ENCODE measurements at regions not wholly inside any gene's neighbourhood (a gene's known extent, or its start where the extent isn't known, plus 50 kb on each side); places are given as distances from the start of the nearest gene placed in this dataset.

DNA sequence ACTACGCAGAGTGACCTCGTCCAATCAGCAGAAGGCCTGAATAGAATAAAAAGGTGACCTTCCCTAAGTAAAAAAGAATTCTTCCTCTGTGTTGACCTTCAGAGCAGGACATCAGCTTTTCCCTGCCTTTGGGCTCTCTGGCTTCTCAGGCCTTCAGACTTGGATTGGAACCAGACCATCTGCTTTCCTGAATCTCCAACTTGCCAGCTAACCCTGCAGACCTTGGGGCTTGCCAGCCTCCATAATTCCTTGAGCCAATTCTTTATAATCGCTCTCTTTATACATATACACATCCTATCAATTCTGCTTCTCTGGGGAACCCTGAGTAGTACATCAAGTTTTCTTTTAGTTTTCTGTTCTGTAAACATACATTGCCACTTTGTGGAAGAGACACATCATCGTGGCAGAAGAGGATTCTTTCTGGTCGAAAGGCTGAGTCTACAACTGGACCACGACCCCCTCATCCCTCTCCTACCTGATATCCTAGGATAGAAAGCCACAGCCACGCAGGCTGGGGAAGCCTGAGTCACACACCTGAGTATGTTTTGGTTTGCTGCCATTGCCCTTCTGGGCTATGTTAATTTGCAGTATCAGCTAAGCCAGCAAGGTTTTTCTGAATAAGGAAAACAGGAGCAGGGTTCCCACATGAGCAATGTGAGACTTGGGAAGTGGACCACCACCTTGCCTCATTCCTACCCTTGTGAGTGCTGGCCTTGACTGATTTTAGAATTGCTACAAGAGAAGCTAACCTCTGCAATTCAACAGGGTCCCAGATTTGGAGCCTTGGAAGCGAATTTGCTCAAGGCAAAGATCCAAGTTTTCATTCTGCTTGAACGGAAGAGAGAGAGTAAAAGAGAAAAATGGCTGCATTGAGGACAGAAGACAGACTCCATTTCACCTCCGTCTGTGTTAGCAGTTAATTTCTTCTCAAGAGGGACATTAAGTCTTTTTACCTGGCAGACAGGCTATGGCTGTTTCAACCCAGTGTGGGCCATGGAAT is 445.2 kb upstream of the FZD8 start:
- H3K27ac ChIP-seq (ENCODE audit: low read depth, low read length, poor library complexity, severe bottlenecking): no peak overlapping the region
- intact Hi-C loops (cut with micrococcal nuclease; ENCODE audit: unreplicated experiment): no loop called here
- H3K4me3 ChIP-seq (ENCODE audit: low read depth, low read length, poor library complexity, severe bottlenecking): no peak overlapping the region
- H3K4me1 ChIP-seq (ENCODE audit: insufficient read depth, low read length, poor library complexity, severe bottlenecking): no peaks in the 10 kb centered on the region
- no peak for TF ChIP-seq CTCF (conservative IDR thresholded peaks at IDR 0.05; ENCODE audit: low read depth, low read length)
- TF ChIP-seq EZH2 (IDR thresholded peaks at IDR 0.05; ENCODE audit: borderline replicate concordance, low read depth, low read length, poor library complexity, severe bottlenecking): no peak
- H3K27me3 ChIP-seq (replicated peaks; ENCODE audit: insufficient read depth, low read depth, low read length, poor library complexity): no peaks in the 10 kb centered on the region
- no TSS peak for BruUV-seq (replicated peaks)
- no peak for DNase-seq (ENCODE audit: low spot score)
- H3K36me3 ChIP-seq (ENCODE audit: insufficient read depth, low read length, poor library complexity, severe bottlenecking): no peaks in the 10 kb centered on the region
- H3K9me3 ChIP-seq (ENCODE audit: low read depth, low read length, poor library complexity, severe bottlenecking): no peaks in the 10 kb centered on the region
- ChIA-PET CTCF (no interaction called here), POLR2A (ENCODE audit: low non-redundant PET) (no interaction called here)

- H3K36me3 ChIP-seq (ENCODE audit: insufficient read depth, low read length, poor library complexity, severe bottlenecking): no peaks in the 10 kb centered on the region
- H3K9me3 ChIP-seq (ENCODE audit: low read depth, low read length, poor library complexity, severe bottlenecking): no peaks in the 10 kb centered on the region
- H3K4me3 ChIP-seq (ENCODE audit: low read depth, low read length, poor library complexity, severe bottlenecking): no peak overlapping the region
- TF ChIP-seq CTCF (conservative IDR thresholded peaks at IDR 0.05; ENCODE audit: low read depth, low read length) (no peak), EZH2 (IDR thresholded peaks at IDR 0.05; ENCODE audit: borderline replicate concordance, low read depth, low read length, poor library complexity, severe bottlenecking) (no peak)
- ChIA-PET POLR2A (ENCODE audit: low non-redundant PET) (no interaction called here), CTCF (no interaction called here)
- no peaks in the 10 kb centered on the region for H3K27me3 ChIP-seq (replicated peaks; ENCODE audit: insufficient read depth, low read depth, low read length, poor library complexity)
- H3K27ac ChIP-seq (ENCODE audit: low read depth, low read length, poor library complexity, severe bottlenecking): no peak overlapping the region
- intact Hi-C loops (cut with micrococcal nuclease; ENCODE audit: unreplicated experiment): no loop called here
- H3K4me1 ChIP-seq (ENCODE audit: insufficient read depth, low read length, poor library complexity, severe bottlenecking): no peaks in the 10 kb centered on the region
- no peak for DNase-seq (ENCODE audit: low spot score)
- no TSS peak for BruUV-seq (replicated peaks)
Measured at GRCh38 chr10:36075196-36075595, 433.1 kb upstream of the FZD8 start.

DNA sequence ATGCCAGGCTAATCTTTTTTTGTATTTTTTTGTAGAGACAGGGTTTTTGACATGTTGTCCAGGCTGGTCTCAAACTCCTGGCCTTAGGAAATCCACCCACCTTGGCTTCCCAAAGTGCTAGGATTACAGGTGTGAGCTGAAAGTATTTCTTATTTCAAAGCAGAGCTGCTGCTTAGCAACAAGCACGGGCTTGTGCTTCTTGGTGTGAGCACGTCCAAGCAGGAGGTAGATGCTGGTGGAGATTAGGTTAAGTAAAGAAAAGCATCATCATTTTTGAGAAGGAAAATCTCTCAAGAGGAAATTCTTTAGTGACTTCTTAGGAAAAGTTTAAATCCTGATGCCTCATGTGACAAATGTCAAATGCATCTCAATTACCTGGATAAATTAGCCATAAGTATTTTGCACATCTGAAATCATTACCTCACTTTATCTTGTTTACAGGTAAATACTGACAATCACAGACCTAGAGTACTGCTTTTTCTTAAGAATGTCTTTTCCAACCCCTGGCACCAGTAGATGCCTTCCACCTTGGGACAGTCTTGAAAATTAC is 431.8 kb upstream of the FZD8 start:
- no peaks in the 10 kb centered on the region for H3K27me3 ChIP-seq (replicated peaks; ENCODE audit: insufficient read depth, low read depth, low read length, poor library complexity)
- DNase-seq (ENCODE audit: low spot score): no peak
- no peaks in the 10 kb centered on the region for H3K4me1 ChIP-seq (ENCODE audit: insufficient read depth, low read length, poor library complexity, severe bottlenecking)
- no peak for TF ChIP-seq EZH2 (IDR thresholded peaks at IDR 0.05; ENCODE audit: borderline replicate concordance, low read depth, low read length, poor library complexity, severe bottlenecking)
- no peak for TF ChIP-seq CTCF (conservative IDR thresholded peaks at IDR 0.05; ENCODE audit: low read depth, low read length)
- H3K4me3 ChIP-seq (ENCODE audit: low read depth, low read length, poor library complexity, severe bottlenecking): no peak overlapping the region
- ChIA-PET POLR2A (ENCODE audit: low non-redundant PET) (no interaction called here), CTCF (no interaction called here)
- no TSS peak for BruUV-seq (replicated peaks)
- H3K9me3 ChIP-seq (ENCODE audit: low read depth, low read length, poor library complexity, severe bottlenecking): no peaks in the 10 kb centered on the region
- intact Hi-C loops (cut with micrococcal nuclease; ENCODE audit: unreplicated experiment): no loop called here
- H3K36me3 ChIP-seq (ENCODE audit: insufficient read depth, low read length, poor library complexity, severe bottlenecking): no peaks in the 10 kb centered on the region
- no peak overlapping the region for H3K27ac ChIP-seq (ENCODE audit: low read depth, low read length, poor library complexity, severe bottlenecking)

Measured in A673 (cell line).